GM10266 (cell line): ENCODE measurements at regions not wholly inside any gene's neighbourhood (a gene's known extent, or its start where the extent isn't known, plus 50 kb on each side); places are given as distances from the start of the nearest gene placed in this dataset.

Source experiments
- DNase-seq: peaks from one replicate; pipeline ENCODE4 v3.0.0; 2012; ENCODE audit errors: extremely low spot score
- CTCF ChIP-seq: IDR thresholded peaks from 2 replicates; pipeline ENCODE4 v1.5.1; 2012; ENCODE audit warnings: mild to moderate bottlenecking, low read depth; ENCODE audit not compliant: control insufficient read depth, insufficient read depth; ENCODE audit errors: missing control alignments

- no peak for TF ChIP-seq CTCF
- no peak for DNase-seq
Measured at GRCh38 chr10:128461991-128462390, 335.8 kb upstream of the MKI67 start.

DNA sequence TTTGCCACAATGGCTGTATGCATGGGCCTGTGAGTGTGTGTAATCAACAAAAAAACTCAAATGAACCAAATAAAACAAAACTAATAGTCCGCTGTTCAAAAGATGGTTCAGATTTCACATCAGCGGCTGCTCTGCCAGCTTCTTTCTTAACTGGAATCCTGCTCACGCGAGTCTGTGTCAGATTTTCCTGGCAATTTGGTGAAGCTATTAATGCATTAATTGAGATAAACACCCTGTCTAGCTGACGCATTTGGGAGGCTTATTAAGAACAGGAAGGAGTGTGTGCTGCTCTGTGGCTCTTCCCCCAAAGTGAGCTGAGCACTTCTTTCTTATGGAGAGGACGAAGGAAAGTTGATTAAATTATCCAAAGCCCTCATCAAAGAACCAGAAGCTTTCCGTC, 336.6 kb upstream of the MKI67 start:
- no peak for DNase-seq
- no peak for TF ChIP-seq CTCF

DNA sequence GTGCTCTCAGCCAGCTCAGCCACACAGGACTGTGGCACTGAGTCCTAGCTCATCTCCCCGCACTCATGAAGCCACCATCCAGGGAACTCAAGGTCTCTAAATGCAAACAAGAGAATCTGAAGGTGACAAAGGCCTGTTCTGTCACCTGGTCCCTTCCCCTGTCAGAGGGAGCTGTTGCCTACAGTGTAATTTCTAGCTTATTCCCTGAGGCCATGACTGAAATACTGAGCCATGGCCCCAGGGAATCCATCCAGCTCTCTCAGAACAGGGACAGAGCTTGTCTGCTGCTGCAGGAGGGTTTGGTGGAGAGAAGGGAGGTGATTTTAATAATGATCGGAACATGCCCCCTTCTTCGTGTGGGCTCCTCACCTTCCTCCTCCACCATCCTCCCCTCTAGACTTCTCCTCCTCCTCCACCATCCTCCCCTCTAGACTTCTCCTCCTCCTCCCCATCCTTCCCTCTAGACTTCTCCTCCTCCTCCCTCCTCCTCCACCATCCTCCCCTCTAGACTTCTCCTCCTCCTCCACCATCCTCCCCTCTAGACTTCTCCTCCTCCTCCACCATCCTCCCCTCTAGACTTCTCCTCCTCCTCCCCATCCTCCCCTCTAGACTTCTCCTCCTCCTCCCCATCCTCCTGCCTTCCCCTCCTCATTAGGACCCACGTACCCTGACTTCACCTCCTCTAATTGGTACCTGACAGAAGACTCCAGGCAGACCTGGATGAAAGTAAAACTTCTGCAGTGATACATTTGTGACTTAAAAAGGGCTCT, 338.0 kb upstream of the MKI67 start:
- TF ChIP-seq CTCF, result no peak
- no peak for DNase-seq

GRCh38 chr10:128465697-128466096, 339.5 kb upstream of the MKI67 start:
- DNase-seq, result no peak
- no peak for TF ChIP-seq CTCF

GRCh38 chr10:128466831-128467371, 340.7 kb upstream of the MKI67 start:
- DNase-seq, result no peak
- TF ChIP-seq CTCF, result no peak

DNA sequence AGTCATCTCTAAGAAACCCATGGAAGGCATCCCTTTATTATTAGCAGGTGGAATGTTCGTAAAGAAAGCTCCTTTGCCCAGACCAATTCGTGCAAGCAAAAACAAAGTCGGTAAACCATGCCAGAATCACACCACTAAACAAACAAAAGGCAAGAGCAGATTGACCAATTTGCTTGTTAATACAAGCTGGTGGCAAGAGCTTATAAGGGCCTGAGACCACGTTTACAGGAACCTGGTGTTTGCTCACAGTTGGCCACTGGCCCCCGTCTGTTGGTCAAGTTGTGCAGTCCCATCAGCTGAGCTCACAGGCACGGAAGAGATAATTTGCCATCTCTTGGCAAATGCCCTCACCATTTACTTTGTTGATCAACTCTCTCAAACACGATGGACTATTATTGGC, 342.2 kb upstream of the MKI67 start:
- no peak for TF ChIP-seq CTCF
- DNase-seq, result no peak

DNA sequence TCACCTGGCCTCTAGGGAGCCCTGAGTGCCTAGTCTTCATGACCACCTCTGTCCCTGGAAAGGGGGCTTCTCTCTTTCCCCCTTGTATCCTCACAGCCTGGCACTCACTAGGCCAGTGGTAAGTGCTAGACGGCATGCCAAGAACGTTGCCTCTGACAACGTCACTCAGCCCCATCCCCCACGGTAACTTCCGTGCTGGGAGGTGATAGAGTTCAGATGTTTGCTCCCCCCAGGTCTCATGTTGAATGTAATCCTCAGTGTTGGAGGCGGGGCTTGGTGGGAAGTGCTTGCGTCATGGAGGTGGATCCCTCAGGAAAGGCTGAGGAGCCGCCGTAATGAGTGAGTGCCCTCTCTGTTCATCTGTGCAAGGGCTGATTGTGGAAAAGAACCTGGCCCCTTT, 343.3 kb upstream of the MKI67 start:
- TF ChIP-seq CTCF, result no peak
- no peak for DNase-seq
